NCI-H1436 (cell line): ENCODE measurements at regions not wholly inside any gene's neighbourhood (a gene's known extent, or its start where the extent isn't known, plus 50 kb on each side); places are given as distances from the start of the nearest gene placed in this dataset.

Source experiments
- DNase-seq: peaks from one replicate; lab custom pipeline; 2025; lab: John Stamatoyannopoulos, UW

DNA sequence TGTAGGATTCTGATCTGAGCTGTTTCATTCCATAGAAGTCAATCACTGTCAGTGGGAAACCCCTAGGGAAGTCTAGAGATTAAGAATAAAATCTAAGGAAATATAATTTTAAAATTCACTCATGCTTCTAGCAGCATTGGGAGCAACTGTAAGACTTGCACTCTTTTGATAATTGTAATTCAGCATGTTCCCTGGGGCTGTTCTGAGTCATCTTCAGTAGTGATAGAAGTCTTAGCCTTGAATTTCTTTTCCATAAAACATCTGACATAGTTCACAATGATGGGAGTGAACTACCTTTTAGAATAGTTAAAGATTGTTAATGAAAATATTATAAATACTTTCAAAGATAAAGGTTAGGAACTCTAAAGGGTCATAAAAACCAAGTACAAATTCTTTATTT is 935.8 kb downstream of the DTWD2 start:
- DNase-seq, result no peak

DNA sequence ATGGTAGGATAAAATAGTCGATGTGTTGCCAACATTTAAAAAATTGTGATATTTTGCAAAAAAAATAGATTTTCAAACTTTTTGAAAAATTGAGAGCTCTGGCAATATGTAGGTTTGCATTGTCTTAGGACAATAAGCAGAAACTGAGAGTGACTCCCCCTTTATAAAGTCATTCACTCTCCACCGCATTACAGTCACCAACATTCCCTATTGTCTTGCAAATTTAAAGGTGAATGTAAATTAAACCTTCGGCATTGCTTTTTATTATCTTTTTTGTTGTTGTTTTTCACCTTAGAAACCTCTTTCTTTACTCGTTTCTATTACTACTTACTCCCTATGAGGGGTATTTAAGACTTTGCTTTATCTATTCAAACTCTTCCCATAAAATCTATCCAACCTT is 944.2 kb downstream of the DTWD2 start:
- DNase-seq, result no peak

DNA sequence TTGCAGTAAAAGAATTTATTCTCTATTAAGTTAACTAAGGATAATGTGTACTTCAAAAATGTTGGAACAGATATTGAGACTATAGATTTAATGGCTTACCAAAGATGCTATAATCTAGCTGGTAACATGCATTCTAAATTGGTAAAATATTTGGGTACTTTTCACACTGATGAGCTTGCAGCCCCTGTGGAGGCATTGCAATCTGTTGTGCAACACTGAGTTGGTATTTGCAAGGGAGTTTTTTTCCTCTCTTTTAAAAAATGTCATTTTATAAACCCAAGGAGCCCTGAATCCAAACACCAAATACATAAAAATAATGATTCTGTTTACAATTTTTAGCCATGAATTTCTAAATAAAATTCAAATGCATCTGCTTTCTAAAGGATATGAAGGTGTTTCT is 944.8 kb downstream of the DTWD2 start:
- no peak for DNase-seq

DNA sequence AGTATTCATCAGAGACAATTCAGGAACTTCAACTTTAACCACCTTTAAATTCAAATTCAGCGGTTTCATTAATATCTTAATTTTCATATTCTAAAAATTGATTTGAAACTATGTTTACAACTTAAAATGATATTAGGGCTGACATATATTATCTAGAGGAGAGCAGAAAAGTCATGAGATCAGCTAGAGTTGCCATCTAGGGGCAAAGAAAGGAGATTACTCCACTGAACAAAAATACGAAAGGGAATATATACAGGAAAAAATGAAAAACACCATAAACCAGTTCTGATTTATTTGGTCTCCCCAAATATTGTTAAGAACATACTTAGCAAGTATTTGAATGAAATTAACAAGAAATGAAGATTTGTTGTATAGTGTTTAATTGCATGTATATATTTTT is 946.3 kb downstream of the DTWD2 start:
- no peak for DNase-seq

DNA sequence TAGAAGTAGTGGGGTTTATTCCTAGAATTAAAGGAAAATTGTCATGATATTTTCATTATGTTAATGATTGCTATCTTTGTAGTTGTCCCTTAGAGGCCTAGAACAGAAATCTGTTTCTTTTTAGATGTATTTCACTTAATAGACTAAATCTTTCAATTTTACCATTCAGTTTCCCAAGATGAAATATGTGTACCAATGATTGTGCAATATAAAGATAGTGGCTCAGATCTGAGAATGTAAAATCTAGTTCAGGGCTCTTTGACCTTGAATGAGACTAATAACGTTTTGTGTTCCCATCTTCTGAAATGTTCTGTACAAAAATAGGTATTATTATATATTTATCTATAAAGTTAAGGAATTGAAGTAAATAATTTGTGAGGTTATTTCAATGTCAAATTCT is 947.9 kb downstream of the DTWD2 start:
- no peak for DNase-seq

DNA sequence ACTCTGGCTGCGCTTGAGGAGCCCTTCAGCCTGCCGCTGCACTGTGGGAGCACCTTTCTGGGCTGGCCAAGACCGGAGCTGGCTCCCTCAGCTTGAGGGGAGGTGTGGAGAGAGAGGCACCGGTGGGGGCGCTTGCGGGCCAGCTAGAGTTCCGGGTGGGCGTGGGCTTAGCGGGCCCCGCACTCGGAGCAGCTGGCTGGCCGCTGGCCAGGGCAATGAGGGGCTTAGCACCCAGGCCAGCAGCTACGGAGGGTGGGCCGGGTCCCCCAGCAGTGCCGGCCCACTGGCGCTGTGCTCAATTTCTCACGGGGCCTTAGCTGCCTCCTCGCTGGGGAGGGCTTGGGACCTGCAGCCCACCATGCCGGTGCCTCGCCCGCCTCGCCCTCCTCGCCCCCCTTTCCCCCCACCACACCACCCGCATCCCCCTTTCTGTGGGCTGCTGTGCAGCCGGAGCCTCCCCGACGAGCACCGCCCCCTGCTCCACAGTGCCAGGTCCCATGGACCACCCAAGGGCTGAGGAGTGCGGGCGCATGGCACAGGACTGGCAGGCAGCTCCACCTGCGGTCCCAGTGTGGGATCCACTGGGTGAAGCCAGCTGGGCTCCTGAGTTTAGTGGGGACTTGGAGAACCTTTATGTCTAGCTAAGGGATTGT is 954.5 kb downstream of the DTWD2 start:
- no peak for DNase-seq

DNA sequence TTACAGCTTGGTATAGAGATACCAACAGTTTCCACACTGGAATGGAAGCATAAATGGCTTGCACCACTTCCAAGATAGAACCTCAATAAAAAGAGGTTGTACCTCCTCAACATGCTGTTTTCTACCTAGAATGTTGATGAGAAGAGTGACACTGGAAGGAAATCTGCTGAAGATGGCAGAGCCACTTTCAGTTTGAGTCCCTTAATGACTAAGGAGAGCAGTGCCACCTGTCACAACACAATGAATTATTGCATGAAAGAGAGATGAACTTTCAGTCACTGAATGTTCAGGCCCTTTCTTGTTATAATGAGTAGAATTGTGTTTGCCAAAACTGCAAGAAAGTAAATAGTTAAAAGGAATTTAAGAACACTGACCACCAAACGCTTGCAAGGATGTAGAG is 958.5 kb downstream of the DTWD2 start:
- DNase-seq, result no peak

DNA sequence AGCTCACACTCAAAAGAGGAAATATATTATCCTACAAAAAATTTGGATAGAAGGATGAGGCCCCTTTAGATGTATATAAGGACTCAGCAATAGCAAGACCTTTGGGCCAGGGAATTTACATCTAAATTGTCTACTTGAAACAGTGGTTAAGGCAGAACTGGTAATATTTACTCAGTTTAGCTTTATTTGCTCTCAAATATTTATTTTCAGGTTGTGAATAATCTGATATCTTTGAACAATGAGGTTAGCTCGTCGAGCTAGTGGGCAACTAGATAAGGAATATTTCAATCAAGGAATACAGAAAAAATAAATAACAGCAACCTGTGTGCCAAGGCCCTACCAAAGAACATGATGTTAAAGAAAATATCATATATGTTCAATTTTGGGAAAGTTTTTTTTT is 966.3 kb downstream of the DTWD2 start:
- no peak for DNase-seq

DNA sequence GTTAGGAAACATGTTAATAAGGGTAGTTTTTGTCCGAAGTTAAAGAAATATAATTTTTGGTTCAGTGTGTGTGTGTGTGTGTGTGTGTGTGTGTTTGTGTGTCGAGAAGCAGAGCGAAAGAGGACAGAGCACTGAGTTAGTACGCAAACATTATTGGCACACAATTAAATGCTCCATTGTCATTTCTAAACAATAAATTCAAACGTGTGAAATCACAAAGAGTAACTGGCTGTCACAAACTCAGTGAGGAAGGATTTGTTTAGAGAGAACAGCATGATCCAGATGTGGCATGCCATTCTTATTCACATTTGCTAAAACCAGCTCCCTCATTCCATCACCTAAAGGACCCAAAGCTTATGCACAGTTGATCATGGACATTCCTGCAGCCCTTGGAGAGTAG is 970.8 kb downstream of the DTWD2 start:
- no peak for DNase-seq

DNA sequence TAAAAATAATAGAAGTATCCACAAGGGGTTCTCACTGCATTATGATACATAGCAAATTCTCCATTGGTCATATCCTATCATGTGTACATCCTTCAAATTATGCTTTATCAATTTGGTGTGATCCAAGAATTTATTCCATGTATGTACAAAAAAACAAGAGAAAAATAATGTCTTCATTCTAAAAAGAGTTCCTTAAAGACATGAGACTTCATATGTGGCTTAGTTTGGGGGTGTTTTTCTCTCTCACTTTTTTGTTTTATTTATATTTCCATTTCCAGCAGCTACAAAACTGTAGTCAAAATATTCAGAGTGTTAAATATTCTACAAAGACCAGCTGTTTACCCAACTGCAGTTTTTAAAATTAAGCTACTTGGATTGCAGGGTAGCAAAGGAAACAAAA is 972.0 kb downstream of the DTWD2 start:
- no peak for DNase-seq

DNA sequence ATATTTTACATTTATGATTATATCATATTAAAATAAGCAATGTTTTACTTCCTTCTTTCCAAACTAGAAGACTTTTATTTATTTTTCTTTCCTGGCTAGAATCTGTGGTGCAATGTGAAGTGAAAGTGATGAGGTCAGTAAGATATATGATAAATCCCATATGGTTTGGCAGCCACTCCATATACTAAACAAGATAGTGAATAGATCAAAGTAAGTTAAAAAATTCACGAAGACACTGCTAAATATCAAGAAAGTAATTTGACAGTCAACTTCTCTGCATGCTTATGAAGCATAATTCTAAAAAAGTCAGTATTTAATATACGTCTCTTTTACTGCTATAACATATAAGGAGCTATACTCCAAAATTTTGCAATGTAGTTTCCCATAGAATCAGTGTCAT is 972.8 kb downstream of the DTWD2 start:
- no peak for DNase-seq

DNA sequence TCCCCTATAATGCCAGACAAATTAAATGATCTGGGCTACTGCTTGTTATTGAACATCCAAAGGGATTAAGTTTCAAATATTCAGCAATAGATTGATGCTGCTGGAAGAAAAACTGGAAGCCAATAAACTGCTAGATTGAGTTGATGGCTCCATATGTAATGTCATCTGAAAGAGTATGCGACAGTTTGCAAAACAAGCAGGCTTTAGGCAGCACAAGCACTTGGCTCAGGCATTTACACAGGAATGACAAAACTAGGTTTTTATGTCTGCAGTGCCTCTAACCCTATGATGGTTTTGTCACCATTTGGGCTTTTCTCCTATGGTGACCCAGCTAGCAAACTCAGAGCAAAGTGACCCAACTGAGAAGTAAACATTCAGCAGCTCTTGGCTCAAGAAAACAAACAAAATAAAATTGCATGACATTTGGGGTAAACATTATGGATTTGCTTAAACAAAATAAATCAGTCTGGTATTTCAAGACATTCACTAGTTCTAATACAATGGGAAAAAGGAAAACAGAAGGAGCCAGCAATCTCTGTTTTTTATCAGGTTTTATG is 978.5 kb downstream of the DTWD2 start:
- no peak for DNase-seq

DNA sequence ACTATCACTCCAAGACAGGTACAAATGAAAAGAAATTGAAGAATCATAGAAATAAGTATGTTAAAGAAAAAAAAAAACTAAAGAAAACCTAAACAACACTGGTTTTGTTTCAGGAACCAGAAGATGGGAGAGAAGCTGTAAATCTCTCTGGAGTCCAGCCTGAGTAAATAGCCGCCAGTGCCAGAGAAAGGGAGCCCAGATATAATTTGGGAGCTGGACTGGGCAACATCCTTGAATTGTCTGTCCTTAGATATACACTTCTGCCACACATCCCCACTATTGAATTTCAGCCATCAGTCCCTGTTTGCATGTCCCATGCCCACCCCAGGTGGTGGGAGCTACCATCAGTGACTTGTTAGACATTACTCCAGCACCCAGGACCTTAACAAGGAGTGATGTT is 979.6 kb downstream of the DTWD2 start:
- DNase-seq, result no peak

DNA sequence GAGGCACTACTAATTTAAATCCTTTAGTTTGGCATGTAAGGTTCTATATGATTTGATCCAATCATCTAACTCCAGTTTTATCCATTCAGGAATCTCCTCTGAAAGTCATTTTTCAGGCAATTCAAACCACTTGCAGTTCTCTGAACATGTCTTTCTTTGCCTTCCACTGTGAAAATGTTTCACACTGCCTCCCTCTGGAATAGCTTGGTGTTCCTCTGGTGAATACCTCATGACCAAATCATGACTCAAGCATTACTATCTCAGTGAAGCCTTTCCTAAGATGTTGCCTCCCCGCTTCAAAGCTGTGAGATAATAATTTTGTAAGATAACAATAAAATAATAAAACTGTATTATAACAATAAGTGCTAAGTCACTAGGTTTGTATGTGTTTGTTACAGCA is 981.1 kb downstream of the DTWD2 start:
- no peak for DNase-seq

DNA sequence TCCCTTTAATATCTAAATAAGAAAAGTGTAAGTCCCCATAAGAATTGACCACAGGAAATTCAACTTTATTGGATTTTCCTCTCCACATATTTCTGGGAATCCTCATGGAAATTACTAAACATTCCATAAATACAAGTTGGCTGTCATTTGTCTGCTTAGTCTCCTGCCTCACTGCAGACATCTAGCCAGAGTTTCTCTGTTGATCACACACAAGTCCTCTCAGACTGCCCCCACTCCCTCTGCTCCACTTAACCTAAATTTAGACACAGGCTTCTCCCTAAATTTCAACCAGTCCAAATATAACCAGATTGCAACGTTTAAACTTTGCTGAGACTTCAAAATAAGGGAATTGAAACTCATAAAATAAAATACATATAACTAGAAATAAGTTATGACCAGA is 982.1 kb downstream of the DTWD2 start:
- no peak for DNase-seq

DNA sequence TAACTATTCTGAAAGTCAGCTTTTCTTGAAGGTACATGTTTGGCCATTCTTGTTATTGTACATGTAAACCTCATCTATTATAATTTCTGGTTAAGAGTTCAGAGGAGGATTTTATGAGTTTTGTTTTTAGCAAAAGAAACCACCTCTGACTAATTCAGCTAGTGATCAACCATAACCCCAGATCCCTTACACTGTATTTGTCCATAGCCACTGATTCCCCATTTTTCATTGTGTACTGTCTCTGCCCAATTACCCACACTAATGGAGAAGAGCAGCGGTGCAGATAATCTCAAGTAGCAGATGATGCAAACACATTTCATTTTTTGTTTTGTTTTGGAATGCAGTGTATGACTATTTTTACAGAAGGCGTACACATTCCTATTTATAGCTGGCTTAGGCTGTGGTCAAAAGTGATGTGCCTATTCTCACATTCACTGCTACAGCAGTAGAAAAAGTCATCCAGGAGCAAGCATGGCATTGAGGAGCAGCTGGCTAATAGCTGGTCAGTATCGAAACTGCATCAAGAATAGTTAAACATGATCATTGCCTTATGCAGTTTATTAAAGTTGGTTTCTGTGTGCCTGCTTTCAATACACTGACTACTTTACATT is 988.3 kb downstream of the DTWD2 start:
- DNase-seq, result no peak

DNA sequence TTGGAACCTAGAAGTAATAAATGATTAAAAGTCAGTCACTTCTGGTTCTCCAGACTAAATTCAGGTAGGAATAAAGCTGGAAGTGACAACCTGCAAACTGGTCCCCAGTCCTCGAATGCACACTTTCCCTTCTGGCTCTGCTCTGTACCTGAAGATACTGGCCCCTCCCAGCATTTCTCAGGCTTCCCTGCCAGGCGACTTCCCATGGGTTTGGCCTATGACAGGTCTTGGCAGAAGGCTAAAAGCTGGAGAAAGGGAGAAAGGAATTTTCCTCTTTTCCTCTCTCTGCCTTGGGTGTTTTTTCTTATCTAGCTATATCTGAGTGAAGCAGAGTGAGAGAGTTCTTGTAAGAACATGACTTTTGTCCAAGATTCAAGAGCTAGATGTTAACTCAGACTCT is 1005.7 kb downstream of the DTWD2 start:
- no peak for DNase-seq

DNA sequence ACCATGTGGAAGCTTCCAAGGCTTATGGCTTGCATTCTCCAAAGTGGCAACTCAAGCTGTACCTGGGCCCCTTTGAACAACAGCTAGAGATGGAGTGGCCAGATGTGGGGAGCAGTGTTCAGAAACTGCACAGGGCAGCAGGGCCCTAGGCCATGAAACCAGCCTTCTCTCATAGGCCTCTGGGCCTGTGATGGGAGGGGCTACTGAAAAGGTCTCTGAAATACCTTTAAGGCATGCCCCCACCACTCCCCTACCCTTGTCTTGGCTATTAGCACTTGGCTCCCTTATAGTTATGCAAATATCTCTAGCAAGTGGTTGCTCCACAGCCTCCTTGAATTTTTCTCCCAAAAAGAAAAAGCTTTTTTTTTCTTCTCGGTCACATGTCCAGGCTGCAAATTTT is 1014.6 kb downstream of the DTWD2 start:
- DNase-seq, result no peak

DNA sequence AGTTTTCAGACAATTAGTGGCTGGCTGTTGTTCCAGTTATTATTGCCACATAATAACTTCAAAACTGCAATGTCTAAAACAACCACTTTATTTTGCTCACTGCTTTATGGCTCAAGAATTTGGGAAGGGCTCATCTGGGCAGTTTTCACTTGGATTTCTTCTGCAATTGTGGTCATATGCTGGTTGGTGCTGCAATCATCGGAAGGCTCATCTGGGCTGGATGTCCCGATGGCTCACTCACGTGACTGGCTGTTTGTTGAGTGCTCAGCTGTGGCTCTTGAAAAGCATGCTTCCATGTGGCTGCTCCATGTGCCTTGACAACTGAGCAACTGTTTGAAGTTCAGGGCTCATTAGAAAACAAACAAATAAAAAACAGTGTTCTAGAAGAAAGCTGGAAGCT is 1032.5 kb downstream of the DTWD2 start:
- no peak for DNase-seq

DNA sequence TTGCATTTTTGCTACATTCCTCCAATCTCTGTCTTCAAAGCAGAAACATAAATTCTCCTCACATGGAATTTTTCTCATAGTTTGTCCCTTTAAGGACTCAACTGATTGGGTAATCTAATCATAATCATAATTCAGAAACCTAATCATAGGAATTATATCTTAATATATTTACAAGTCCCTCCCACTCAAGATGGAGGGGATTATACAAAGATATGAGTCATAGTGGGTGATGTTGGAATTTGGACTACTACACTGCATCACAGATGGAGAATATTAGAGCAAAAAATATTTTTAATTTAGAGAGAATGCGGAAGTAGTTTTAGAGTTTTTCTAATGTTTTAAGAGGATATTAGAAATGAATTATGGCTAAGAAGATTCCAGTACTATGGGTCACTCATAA is 1034.0 kb downstream of the DTWD2 start:
- DNase-seq, result no peak

DNA sequence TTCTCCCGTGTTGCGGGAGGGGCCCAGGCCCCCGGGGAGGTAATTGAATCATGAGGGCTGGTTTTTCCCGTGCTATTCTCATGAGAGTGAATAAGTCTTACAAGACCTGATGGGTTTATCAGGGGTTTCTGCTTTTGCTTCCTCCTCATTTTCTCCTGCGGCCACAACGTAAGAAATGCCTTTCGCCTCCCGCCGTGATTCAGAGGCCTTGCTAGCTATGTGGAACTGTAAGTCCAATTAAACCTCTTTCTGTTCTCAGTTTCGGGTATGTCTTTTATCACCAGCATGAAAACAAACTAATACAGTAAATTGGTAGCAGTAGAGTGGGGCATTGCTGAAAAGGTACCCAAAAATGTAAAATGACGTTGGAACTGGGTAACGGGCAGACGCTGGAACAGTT is 1035.1 kb downstream of the DTWD2 start:
- DNase-seq, result no peak

DNA sequence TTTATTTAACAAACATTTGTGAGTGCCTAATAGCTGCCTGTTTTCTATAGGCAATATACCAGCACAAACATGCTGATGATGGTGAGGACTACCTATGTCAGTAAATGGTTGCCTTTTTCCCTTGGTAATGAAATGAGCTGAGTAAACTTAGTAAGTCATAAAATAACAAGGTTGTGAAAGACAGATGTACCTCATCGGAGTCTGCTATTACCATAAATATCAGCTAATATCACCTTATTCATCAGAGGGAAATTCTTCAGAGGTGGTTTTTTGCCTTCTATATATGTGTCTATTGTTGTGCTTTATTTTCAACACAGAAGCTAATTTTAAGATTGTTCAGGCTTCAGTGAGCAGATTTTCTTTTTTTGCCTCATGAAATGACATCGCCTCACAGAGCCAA is 1040.5 kb downstream of the DTWD2 start:
- no peak for DNase-seq

DNA sequence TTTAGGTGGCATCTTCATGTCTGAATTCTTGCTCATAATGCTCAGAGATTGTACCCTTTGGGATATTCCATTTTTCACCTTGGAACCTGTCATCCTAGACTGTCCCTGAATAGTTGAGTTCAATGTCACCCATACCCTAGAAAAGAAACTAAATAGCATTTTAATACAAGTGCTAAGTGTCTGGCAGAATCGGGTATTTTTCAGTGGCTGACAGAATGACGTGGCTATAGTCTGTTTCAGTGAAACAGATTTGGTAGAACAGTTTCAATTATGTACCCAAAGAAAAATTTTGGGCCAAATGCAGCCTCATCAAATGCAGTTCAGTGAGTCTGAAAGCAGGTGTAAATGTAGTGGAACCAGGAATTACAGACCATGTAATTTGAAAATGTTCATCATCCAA is 1041.2 kb downstream of the DTWD2 start:
- DNase-seq, result no peak

DNA sequence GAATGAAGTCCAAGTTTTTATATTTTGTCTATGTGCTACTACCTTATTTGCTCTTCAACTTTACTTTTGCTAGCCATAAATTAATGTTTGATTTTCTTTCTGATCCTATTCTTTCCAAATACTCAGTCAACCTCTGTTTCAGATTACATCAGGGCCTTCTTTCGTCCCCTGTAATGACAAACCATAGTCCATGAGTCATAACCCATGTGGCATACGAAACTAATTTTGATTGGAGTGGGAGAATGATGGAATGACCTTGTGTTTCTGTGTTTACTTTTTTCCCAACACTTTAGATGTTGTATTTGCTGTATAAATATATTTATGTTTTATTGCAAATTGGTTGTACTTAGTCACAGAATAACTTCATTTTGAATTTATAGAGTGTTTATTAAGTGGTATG is 1043.1 kb downstream of the DTWD2 start:
- no peak for DNase-seq
